SH-SY5Y (cell line): ENCODE measurements at regions not wholly inside any gene's neighbourhood (a gene's known extent, or its start where the extent isn't known, plus 50 kb on each side); places are given as distances from the start of the nearest gene placed in this dataset.

Source experiments
- GATA2 ChIP-seq: IDR thresholded peaks from 2 replicates; pipeline ENCODE4 v1.6.1; 2011; ENCODE audit warnings: mild to moderate bottlenecking, low read depth, low read length
- GATA3 ChIP-seq: IDR thresholded peaks from 2 replicates; pipeline ENCODE4 v1.6.1; 2011; ENCODE audit warnings: low read depth, mild to moderate bottlenecking, low read length, moderate library complexity

DNA sequence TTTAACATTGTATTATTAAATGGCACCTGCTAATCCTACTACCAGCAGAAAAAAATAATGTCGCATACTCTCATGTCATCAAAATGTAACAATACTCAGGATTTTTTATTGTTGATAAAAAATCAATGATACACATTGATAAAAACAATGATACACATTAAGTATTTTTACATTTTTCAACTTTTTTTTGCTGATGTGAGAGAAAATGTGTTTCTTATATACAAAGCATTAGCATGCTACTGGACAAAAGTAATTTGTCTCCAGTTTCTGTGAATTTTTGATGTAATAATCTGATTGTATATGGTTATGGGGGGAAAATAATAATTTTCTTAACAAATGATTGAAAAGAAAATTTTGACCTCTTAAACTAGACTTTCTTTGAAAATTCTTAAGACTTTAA is 1256.6 kb upstream of the CNTN5 start:
- no peak for TF ChIP-seq GATA3
- no peak for TF ChIP-seq GATA2
